ENCODE measurements at regions not wholly inside any gene's neighbourhood (a gene's known extent, or its start where the extent isn't known, plus 50 kb on each side); places are given as distances from the start of the nearest gene placed in this dataset.

- Histone ChIP-seq H3K4me1 (ENCODE audit: control insufficient read depth, extremely low read depth, insufficient read depth, low read length) (peaks cover 10% of the 10 kb centered on the region), H3K27me3 (ENCODE audit: control insufficient read depth, extremely low read depth, insufficient read depth, low read length) (no peaks in the 10 kb centered on the region), H3K27ac (ENCODE audit: control insufficient read depth, insufficient read depth, low read length) (no peak overlapping the region), H3K4me2 (ENCODE audit: control insufficient read depth, extremely low read depth, insufficient read depth, low read depth, low read length) (no peak overlapping the region), H4K20me1 (ENCODE audit: control insufficient read depth, extremely low read depth, insufficient read depth, low read length) (no peaks in the 10 kb centered on the region), H3K9me3 (ENCODE audit: control insufficient read depth, low read depth, low read length) (no peaks in the 10 kb centered on the region), H3K79me2 (ENCODE audit: control insufficient read depth, insufficient read depth, low read length) (no peaks in the 10 kb centered on the region), H3K4me3 (ENCODE audit: control insufficient read depth in 2 of 3, extremely low read depth in 1 of 3, insufficient read depth in 2 of 3, low read depth in 1 of 3, low read length in 3 of 3) (no peak overlapping the region), H3K9ac (ENCODE audit: control insufficient read depth, extremely low read depth, insufficient read depth, low read length) (no peak overlapping the region), H2AFZ (ENCODE audit: control insufficient read depth, low read length) (no peak overlapping the region), H3K9me1 (ENCODE audit: control insufficient read depth, extremely low read depth, insufficient read depth, low read length) (no peaks in the 10 kb centered on the region), H3K36me3 (ENCODE audit: control insufficient read depth in 2 of 2, extremely low read depth in 1 of 2, insufficient read depth in 2 of 2, low read length in 2 of 2) (no peaks in the 10 kb centered on the region)
- FAIRE-seq: no peak
- dilution Hi-C loops (cut with MboI; ENCODE audit: extremely low pct_ligation_motif_present, low sequenced_read_pairs): no loop called here
- TF ChIP-seq EZH2 (IDR thresholded peaks at IDR 0.05; ENCODE audit: low read length): no peak
- TF ChIP-seq, protein P1, sequence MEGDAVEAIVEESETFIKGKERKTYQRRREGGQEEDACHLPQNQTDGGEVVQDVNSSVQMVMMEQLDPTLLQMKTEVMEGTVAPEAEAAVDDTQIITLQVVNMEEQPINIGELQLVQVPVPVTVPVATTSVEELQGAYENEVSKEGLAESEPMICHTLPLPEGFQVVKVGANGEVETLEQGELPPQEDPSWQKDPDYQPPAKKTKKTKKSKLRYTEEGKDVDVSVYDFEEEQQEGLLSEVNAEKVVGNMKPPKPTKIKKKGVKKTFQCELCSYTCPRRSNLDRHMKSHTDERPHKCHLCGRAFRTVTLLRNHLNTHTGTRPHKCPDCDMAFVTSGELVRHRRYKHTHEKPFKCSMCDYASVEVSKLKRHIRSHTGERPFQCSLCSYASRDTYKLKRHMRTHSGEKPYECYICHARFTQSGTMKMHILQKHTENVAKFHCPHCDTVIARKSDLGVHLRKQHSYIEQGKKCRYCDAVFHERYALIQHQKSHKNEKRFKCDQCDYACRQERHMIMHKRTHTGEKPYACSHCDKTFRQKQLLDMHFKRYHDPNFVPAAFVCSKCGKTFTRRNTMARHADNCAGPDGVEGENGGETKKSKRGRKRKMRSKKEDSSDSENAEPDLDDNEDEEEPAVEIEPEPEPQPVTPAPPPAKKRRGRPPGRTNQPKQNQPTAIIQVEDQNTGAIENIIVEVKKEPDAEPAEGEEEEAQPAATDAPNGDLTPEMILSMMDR (optimal IDR thresholded peaks at IDR 0.05 in 1 of 3, IDR thresholded peaks at IDR 0.05 in 1 of 3, conservative IDR thresholded peaks at IDR 0.05 in 1 of 3; ENCODE audit: extremely low read depth in 1 of 3, insufficient read depth in 2 of 3, low read length in 3 of 3): no peak
- DNase-seq (ENCODE audit: low read depth, low spot score): no peak
Measured at GRCh38 chr12:88725592-88726143, 145.4 kb upstream of the KITLG start.

DNA sequence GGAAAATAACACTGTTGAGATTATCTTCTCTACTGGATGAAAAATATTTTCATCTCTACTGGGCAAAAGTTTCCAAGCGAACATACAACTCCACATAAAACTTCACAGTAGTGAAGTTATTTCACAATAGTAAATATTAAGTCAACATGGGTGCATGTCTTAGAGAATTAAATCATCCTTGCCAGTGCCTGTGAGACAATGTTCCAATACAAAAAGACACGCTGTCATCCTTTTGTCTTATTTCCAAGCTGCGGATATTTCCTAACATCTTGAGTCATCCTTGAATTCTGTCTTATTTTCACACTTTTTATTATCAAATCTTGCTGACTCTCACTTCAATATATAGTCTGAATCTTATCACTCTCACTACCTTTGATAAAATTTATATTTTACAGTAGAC, 142.9 kb upstream of the KITLG start:
- FAIRE-seq (peak; percentile 20), DNase-seq (ENCODE audit: low read depth, low spot score) (no peak)
- Histone ChIP-seq H3K36me3 (ENCODE audit: control insufficient read depth in 2 of 2, extremely low read depth in 1 of 2, insufficient read depth in 2 of 2, low read length in 2 of 2) (no peaks in the 10 kb centered on the region), H3K9ac (ENCODE audit: control insufficient read depth, extremely low read depth, insufficient read depth, low read length) (no peak overlapping the region), H3K4me2 (ENCODE audit: control insufficient read depth, extremely low read depth, insufficient read depth, low read depth, low read length) (no peak overlapping the region), H3K27ac (ENCODE audit: control insufficient read depth, insufficient read depth, low read length) (no peak overlapping the region), H2AFZ (ENCODE audit: control insufficient read depth, low read length) (no peak overlapping the region), H3K4me3 (ENCODE audit: control insufficient read depth in 2 of 3, extremely low read depth in 1 of 3, insufficient read depth in 2 of 3, low read depth in 1 of 3, low read length in 3 of 3) (no peak overlapping the region), H3K9me1 (ENCODE audit: control insufficient read depth, extremely low read depth, insufficient read depth, low read length) (no peaks in the 10 kb centered on the region), H3K27me3 (ENCODE audit: control insufficient read depth, extremely low read depth, insufficient read depth, low read length) (no peaks in the 10 kb centered on the region), H3K9me3 (ENCODE audit: control insufficient read depth, low read depth, low read length) (no peaks in the 10 kb centered on the region), H4K20me1 (ENCODE audit: control insufficient read depth, extremely low read depth, insufficient read depth, low read length) (no peaks in the 10 kb centered on the region), H3K4me1 (ENCODE audit: control insufficient read depth, extremely low read depth, insufficient read depth, low read length) (peaks cover 18% of the 10 kb centered on the region), H3K79me2 (ENCODE audit: control insufficient read depth, insufficient read depth, low read length) (no peaks in the 10 kb centered on the region)
- TF ChIP-seq, protein P1 (optimal IDR thresholded peaks at IDR 0.05 in 1 of 3, IDR thresholded peaks at IDR 0.05 in 1 of 3, conservative IDR thresholded peaks at IDR 0.05 in 1 of 3; ENCODE audit: extremely low read depth in 1 of 3, insufficient read depth in 2 of 3, low read length in 3 of 3): no peak
- dilution Hi-C loops (cut with MboI; ENCODE audit: extremely low pct_ligation_motif_present, low sequenced_read_pairs): no loop called here
